BLaER1 treated with 17β-estradiol and CSF1 and Interleukin-3, amounts not matched to agents 10 nM and 100 nM (cell line): ENCODE measurements at regions not wholly inside any gene's neighbourhood (a gene's known extent, or its start where the extent isn't known, plus 50 kb on each side); places are given as distances from the start of the nearest gene placed in this dataset.
"Not testable (repeated sequence)": the region's sequence is repeated elsewhere in the genome, so short reads cannot be mapped to it uniquely, and the experiment has no call there.

ENCODE experiments used
- H3K27ac ChIP-seq, 11 experiments: shearing (Covaris generic); formaldehyde crosslinking; 2 replicates each; pipeline ENCODE4 v1.8.1; 2022
- H3K27me3 ChIP-seq, 11 experiments: shearing (Covaris generic); formaldehyde crosslinking; 2 replicates each; pipeline ENCODE4 v1.8.1; 2022
- H3K36me3 ChIP-seq, 11 experiments: shearing (Covaris generic); formaldehyde crosslinking; 2 replicates each; pipeline ENCODE4 v1.8.1; 2022
- H3K4me1 ChIP-seq, 10 experiments: shearing (Covaris generic); formaldehyde crosslinking; 2 replicates each; pipeline ENCODE4 v1.8.1; 2022
- H3K4me2 ChIP-seq, 11 experiments: shearing (Covaris generic); formaldehyde crosslinking; 2 replicates each; pipeline ENCODE4 v1.8.1; 2022
- H3K4me3 ChIP-seq, 10 experiments: shearing (Covaris generic); formaldehyde crosslinking; 2 replicates each; pipeline ENCODE4 v1.8.1; 2022
- H3K9ac ChIP-seq, 11 experiments: shearing (Covaris generic); formaldehyde crosslinking; 2 replicates each; pipeline ENCODE4 v1.8.1; 2022
- H3K9me3 ChIP-seq, 11 experiments: shearing (Covaris generic); formaldehyde crosslinking; replicated peaks in 1 of 11; 2 replicates each; pipeline ENCODE4 v1.8.1; 2022
- H4K20me1 ChIP-seq, 11 experiments: shearing (Covaris generic); formaldehyde crosslinking; 2 replicates each; pipeline ENCODE4 v1.8.1; 2022
- Cebpa-rat ChIP-seq, 11 experiments: shearing (Covaris generic); IDR thresholded peaks; 2 replicates each; pipeline ENCODE4 v1.8.1; 2022

GRCh38 chr3:177800561-177800960 is 603.3 kb upstream of the TBL1XR1 start:
- Histone ChIP-seq H3K4me1 (0 out of 20 replicates have a peak, but pooled peaks cover 0 to 5% (median 0%) of the 10 kb centered on the region in 10 experiments), H3K9ac (no peak overlapping the region), H3K4me2 (no peak overlapping the region), H4K20me1 (no peaks in the 10 kb centered on the region), H3K9me3 (peaks cover 0 to 58% (median 25%) of the 10 kb centered on the region in 11 experiments; a peak in 14 of 22 replicates), H3K27ac (no peak overlapping the region), H3K27me3 (no peaks in the 10 kb centered on the region), H3K36me3 (peaks cover 0 to 1% (median 0%) of the 10 kb centered on the region in 11 experiments; a peak in 1 of 22 replicates), H3K4me3 (no peak overlapping the region)
- TF ChIP-seq Cebpa-rat (IDR thresholded peaks at IDR 0.05), result no peak

- H3K4me3 ChIP-seq, result no peak overlapping the region
- no peaks in the 10 kb centered on the region for H4K20me1 ChIP-seq
- no peak overlapping the region for H3K9ac ChIP-seq
- H3K36me3 ChIP-seq, result peaks cover 0 to 3% (median 0%) of the 10 kb centered on the region in 11 experiments; a peak in 1 of 22 replicates
- no peak overlapping the region for H3K27ac ChIP-seq
- H3K9me3 ChIP-seq, result peaks cover 0 to 60% (median 24%) of the 10 kb centered on the region in 11 experiments; a peak in 14 of 22 replicates
- no peaks in the 10 kb centered on the region for H3K4me1 ChIP-seq
- no peak for TF ChIP-seq Cebpa-rat (IDR thresholded peaks at IDR 0.05)
- no peak overlapping the region for H3K4me2 ChIP-seq
- no peaks in the 10 kb centered on the region for H3K27me3 ChIP-seq
Measured at GRCh38 chr3:177802151-177802900, 605.0 kb upstream of the TBL1XR1 start.

- Histone ChIP-seq H3K4me2 (no peak overlapping the region), H3K36me3 (peaks cover 0 to 3% (median 0%) of the 10 kb centered on the region in 11 experiments; a peak in 1 of 22 replicates), H3K27ac (no peak overlapping the region), H3K4me3 (no peak overlapping the region), H3K4me1 (no peaks in the 10 kb centered on the region), H3K9ac (no peak overlapping the region), H4K20me1 (no peaks in the 10 kb centered on the region), H3K9me3 (peaks cover 8 to 61% (median 36%) of the 10 kb centered on the region in 11 experiments; a peak in 19 of 22 replicates), H3K27me3 (no peaks in the 10 kb centered on the region)
- TF ChIP-seq Cebpa-rat (IDR thresholded peaks at IDR 0.05), result no peak
Measured at GRCh38 chr3:177803500-177803899, 606.2 kb upstream of the TBL1XR1 start.

GRCh38 chr3:177804032-177804431 is 606.8 kb upstream of the TBL1XR1 start:
- H3K4me2 ChIP-seq, result no peak overlapping the region
- H3K9ac ChIP-seq, result no peak overlapping the region
- no peak for TF ChIP-seq Cebpa-rat (IDR thresholded peaks at IDR 0.05)
- no peaks in the 10 kb centered on the region for H4K20me1 ChIP-seq
- H3K4me3 ChIP-seq, result no peak overlapping the region
- peaks cover 0 to 3% (median 0%) of the 10 kb centered on the region in 11 experiments; a peak in 1 of 22 replicates for H3K36me3 ChIP-seq
- peaks cover 8 to 65% (median 38%) of the 10 kb centered on the region in 11 experiments; a peak in 20 of 22 replicates for H3K9me3 ChIP-seq
- H3K27ac ChIP-seq, result no peak overlapping the region
- no peaks in the 10 kb centered on the region for H3K4me1 ChIP-seq
- no peaks in the 10 kb centered on the region for H3K27me3 ChIP-seq

GRCh38 chr3:177804646-177805045 is 607.4 kb upstream of the TBL1XR1 start:
- Histone ChIP-seq H3K27ac (no peak overlapping the region), H4K20me1 (no peaks in the 10 kb centered on the region), H3K27me3 (no peaks in the 10 kb centered on the region), H3K4me1 (peaks cover 0 to under 1% (median 0%) of the 10 kb centered on the region in 10 experiments; a peak in 1 of 20 replicates), H3K36me3 (peaks cover 0 to 3% (median 0%) of the 10 kb centered on the region in 11 experiments; a peak in 1 of 22 replicates), H3K4me3 (no peak overlapping the region), H3K9me3 (peaks cover 8 to 72% (median 41%) of the 10 kb centered on the region in 11 experiments; a peak in 20 of 22 replicates), H3K9ac (no peak overlapping the region), H3K4me2 (no peak overlapping the region)
- no peak for TF ChIP-seq Cebpa-rat (IDR thresholded peaks at IDR 0.05)

- no peaks in the 10 kb centered on the region for H3K27me3 ChIP-seq
- H3K4me2 ChIP-seq, result no peak overlapping the region
- no peak overlapping the region for H3K27ac ChIP-seq
- no peak for TF ChIP-seq Cebpa-rat (IDR thresholded peaks at IDR 0.05)
- no peak overlapping the region for H3K4me3 ChIP-seq
- no peaks in the 10 kb centered on the region for H4K20me1 ChIP-seq
- peaks cover 8 to 66% (median 43%) of the 10 kb centered on the region in 11 experiments; a peak in 20 of 22 replicates for H3K9me3 ChIP-seq
- H3K4me1 ChIP-seq, result peaks cover 9 to 25% (median 15%) of the 10 kb centered on the region in 10 experiments; a peak in 18 of 20 replicates
- peaks cover 0 to 3% (median 0%) of the 10 kb centered on the region in 11 experiments; a peak in 1 of 22 replicates for H3K36me3 ChIP-seq
- H3K9ac ChIP-seq, result no peak overlapping the region
Measured at GRCh38 chr3:177807150-177807875, 610.0 kb upstream of the TBL1XR1 start.

- not testable (repeated sequence) for H3K27ac ChIP-seq, H3K36me3 ChIP-seq, H3K4me2 ChIP-seq, H3K9ac ChIP-seq, H3K4me3 ChIP-seq, H3K27me3 ChIP-seq, H4K20me1 ChIP-seq
- H3K9me3 ChIP-seq, result peaks cover 8 to 68% (median 46%) of the 10 kb centered on the region in 11 experiments; a peak in 20 of 22 replicates
- peaks cover 11 to 25% (median 15%) of the 10 kb centered on the region in 10 experiments; a peak in 18 of 20 replicates for H3K4me1 ChIP-seq
Measured at GRCh38 chr3:177808928-177809478, 611.7 kb upstream of the TBL1XR1 start.

GRCh38 chr3:177810162-177810623 is 612.9 kb upstream of the TBL1XR1 start:
- peak overlapping the region in 7 of 11 experiments; percentile 3 to 75 (median 45); a peak in 8 of 22 replicates for H3K4me2 ChIP-seq
- no peak overlapping the region for H3K4me3 ChIP-seq
- peak overlapping the region in 3 of 11 experiments; percentile 11 to 43 (median 22); a peak in 3 of 22 replicates for H3K27ac ChIP-seq
- peaks cover 11 to 25% (median 15%) of the 10 kb centered on the region in 10 experiments; a peak in 18 of 20 replicates for H3K4me1 ChIP-seq
- peaks cover 0 to 3% (median 0%) of the 10 kb centered on the region in 11 experiments; a peak in 1 of 22 replicates for H3K36me3 ChIP-seq
- H3K9me3 ChIP-seq, result peaks cover 8 to 59% (median 34%) of the 10 kb centered on the region in 11 experiments; a peak in 20 of 22 replicates
- H3K27me3 ChIP-seq, result no peaks in the 10 kb centered on the region
- no peak for TF ChIP-seq Cebpa-rat (IDR thresholded peaks at IDR 0.05)
- H4K20me1 ChIP-seq, result no peaks in the 10 kb centered on the region
- no peak overlapping the region for H3K9ac ChIP-seq
